Smooth muscle cell (in vitro differentiated cells): ENCODE measurements at regions not wholly inside any gene's neighbourhood (a gene's known extent, or its start where the extent isn't known, plus 50 kb on each side); places are given as distances from the start of the nearest gene placed in this dataset.
A peak's percentile ranks its signal among the peaks of the same experiment; 100 is the strongest.

Experiments used
- DNase-seq: peaks from one replicate; lab custom pipeline; 2025; ENCODE audit not compliant: unreplicated experiment; lab: John Stamatoyannopoulos, UW
- H2AFZ ChIP-seq: fragments of 200-600 bp; sonication (generic); 2 replicates; pipeline ENCODE4 v1.6.0; 2016; ENCODE audit warnings: antibody characterized with exemption, low read depth, mild to moderate bottlenecking
- H3F3A ChIP-seq: fragments of 200-600 bp; sonication (generic); 2 replicates; pipeline ENCODE4 v1.6.0; 2017; ENCODE audit warnings: antibody characterized with exemption, low read depth
- H3K27ac ChIP-seq: fragments of 200-600 bp; sonication (generic); 2 replicates; pipeline ENCODE4 v1.5.1; 2016; ENCODE audit warnings: low read depth, mild to moderate bottlenecking
- H3K27me3 ChIP-seq: fragments of 200-600 bp; sonication (generic); 2 replicates; pipeline ENCODE4 v1.6.1; 2016; ENCODE audit warnings: low read depth, mild to moderate bottlenecking
- H3K36me3 ChIP-seq: fragments of 200-600 bp; sonication (generic); 2 replicates; pipeline ENCODE4 v1.5.1; 2016; ENCODE audit warnings: low read depth
- H3K4me1 ChIP-seq: fragments of 200-600 bp; sonication (generic); 2 replicates; pipeline ENCODE4 v1.5.1; 2016; ENCODE audit warnings: low read depth
- H3K4me2 ChIP-seq: fragments of 200-600 bp; sonication (generic); 2 replicates; pipeline ENCODE4 v1.6.0; 2016; ENCODE audit warnings: mild to moderate bottlenecking
- H3K4me3 ChIP-seq: fragments of 200-600 bp; sonication (generic); 2 replicates; pipeline ENCODE4 v1.5.1; 2016; ENCODE audit warnings: mild to moderate bottlenecking
- H3K79me2 ChIP-seq: fragments of 200-600 bp; sonication (generic); 2 replicates; pipeline ENCODE4 v1.6.0; 2016; ENCODE audit warnings: low read depth, mild to moderate bottlenecking
- H3K9ac ChIP-seq: fragments of 200-600 bp; sonication (generic); 2 replicates; pipeline ENCODE4 v1.6.0; 2016; ENCODE audit warnings: low read depth
- H3K9me3 ChIP-seq: fragments of 200-600 bp; sonication (generic); replicated peaks from 2 replicates; pipeline ENCODE4 v1.5.1; 2016; ENCODE audit warnings: low read depth
- H4K20me1 ChIP-seq: fragments of 200-600 bp; sonication (generic); 2 replicates; pipeline ENCODE4 v1.6.0; 2016; ENCODE audit warnings: low read depth
- CTCF ChIP-seq: fragments of 200-600 bp; sonication (generic); IDR thresholded peaks from 2 replicates; pipeline ENCODE4 v1.5.1; 2017; ENCODE audit warnings: borderline replicate concordance, mild to moderate bottlenecking, antibody characterized with exemption; ENCODE audit not compliant: insufficient read depth, poor library complexity, severe bottlenecking
- WGBS: methylation state at CpG from one replicate; pipeline ENCODE4 v1.1.7; 2016; ENCODE audit warnings: low lambda C conversion rate; 5-methylcytosine and 5-hydroxymethylcytosine counted together

- no peaks in the 10 kb centered on the region for H3K27me3 ChIP-seq
- no peak for DNase-seq
- no peak for TF ChIP-seq CTCF
- peaks cover 81% of the 10 kb centered on the region for H3K79me2 ChIP-seq
- H3K4me1 ChIP-seq, result no peaks in the 10 kb centered on the region
- H4K20me1 ChIP-seq, result no peaks in the 10 kb centered on the region
- H3F3A ChIP-seq, result no peaks in the 10 kb centered on the region
- no peak overlapping the region for H3K27ac ChIP-seq
- H3K4me3 ChIP-seq, result no peak overlapping the region
- 87% methylated on average over 6 of the region's 6 CpGs for WGBS
- H3K36me3 ChIP-seq, result no peaks in the 10 kb centered on the region
- H3K4me2 ChIP-seq, result no peak overlapping the region
- H2AFZ ChIP-seq, result no peak overlapping the region
- H3K9ac ChIP-seq, result no peak overlapping the region
- H3K9me3 ChIP-seq, result no peaks in the 10 kb centered on the region
Measured at GRCh38 chr21:38652396-38652795, 153.3 kb upstream of the ETS2 start.

- no peak overlapping the region for H3K27ac ChIP-seq
- no peaks in the 10 kb centered on the region for H3K36me3 ChIP-seq
- H3K9ac ChIP-seq, result no peak overlapping the region
- no peak overlapping the region for H2AFZ ChIP-seq
- no peak overlapping the region for H3K4me2 ChIP-seq
- no peaks in the 10 kb centered on the region for H3K4me1 ChIP-seq
- 88% methylated on average over 1 of the region's 1 CpG for WGBS
- H4K20me1 ChIP-seq, result no peaks in the 10 kb centered on the region
- no peak for DNase-seq
- H3K4me3 ChIP-seq, result no peak overlapping the region
- H3K79me2 ChIP-seq, result peaks cover 87% of the 10 kb centered on the region
- no peaks in the 10 kb centered on the region for H3F3A ChIP-seq
- TF ChIP-seq CTCF, result no peak
- H3K9me3 ChIP-seq, result no peaks in the 10 kb centered on the region
- peaks cover 1% of the 10 kb centered on the region for H3K27me3 ChIP-seq
Measured at GRCh38 chr21:38654580-38654979, 151.1 kb upstream of the ETS2 start.

- no peaks in the 10 kb centered on the region for H3K36me3 ChIP-seq
- no peaks in the 10 kb centered on the region for H3K4me1 ChIP-seq
- no peak for TF ChIP-seq CTCF
- H4K20me1 ChIP-seq, result no peaks in the 10 kb centered on the region
- H3K9ac ChIP-seq, result no peak overlapping the region
- WGBS, result 47% methylated on average over 4 of the region's 4 CpGs
- no peaks in the 10 kb centered on the region for H3K9me3 ChIP-seq
- no peak overlapping the region for H2AFZ ChIP-seq
- H3K4me2 ChIP-seq, result peak overlapping the region; percentile 86
- H3K79me2 ChIP-seq, result peaks cover 49% of the 10 kb centered on the region
- H3K27ac ChIP-seq, result peak overlapping the region; percentile 36
- no peak for DNase-seq
- H3F3A ChIP-seq, result peaks cover 6% of the 10 kb centered on the region
- H3K4me3 ChIP-seq, result peak overlapping the region; percentile 54
- peaks cover 6% of the 10 kb centered on the region for H3K27me3 ChIP-seq
Measured at GRCh38 chr21:38658511-38658910, 147.2 kb upstream of the ETS2 start.

GRCh38 chr21:38659936-38660332 lies 145.8 kb upstream of the ETS2 start:
- H3K79me2 ChIP-seq, result peaks cover 38% of the 10 kb centered on the region
- H3K4me2 ChIP-seq, result peak overlapping the region; percentile 86

More at GRCh38 chr21:38659936-38660332, 145.8 kb upstream of the ETS2 start:
- peak overlapping the region; percentile 54 for H3K4me3 ChIP-seq
- H3K4me1 ChIP-seq, result no peaks in the 10 kb centered on the region
- no peaks in the 10 kb centered on the region for H4K20me1 ChIP-seq
- H3F3A ChIP-seq, result peaks cover 6% of the 10 kb centered on the region
- no peak overlapping the region for H3K9ac ChIP-seq
- DNase-seq, result no peak
- no peaks in the 10 kb centered on the region for H3K36me3 ChIP-seq
- peaks cover 9% of the 10 kb centered on the region for H3K27me3 ChIP-seq
- 36% methylated on average over 16 of the region's 16 CpGs for WGBS
- H3K9me3 ChIP-seq, result no peaks in the 10 kb centered on the region
- no peak for TF ChIP-seq CTCF
- H3K27ac ChIP-seq, result peak overlapping the region; percentile 36
- no peak overlapping the region for H2AFZ ChIP-seq
